Muscle of leg (tissue), 3 donors: ENCODE measurements at regions not wholly inside any gene's neighbourhood (a gene's known extent, or its start where the extent isn't known, plus 50 kb on each side); places are given as distances from the start of the nearest gene placed in this dataset.
A peak's percentile ranks its signal among the peaks of the same experiment; 100 is the strongest.

Source experiments
- DNase-seq: peaks from one replicate; pipeline ENCODE4 v3.0.0; 2013
- H3K27ac ChIP-seq: one replicate; pipeline ENCODE4 v1.5.1; 2013; ENCODE audit warnings: mild to moderate bottlenecking, low read length, control low read depth
- H3K27me3 ChIP-seq: one replicate; pipeline ENCODE4 v1.6.1; 2013; ENCODE audit warnings: low read length; ENCODE audit not compliant: control insufficient read depth, insufficient read depth
- H3K36me3 ChIP-seq: one replicate; pipeline ENCODE4 v1.6.1; 2013; ENCODE audit warnings: low read length; ENCODE audit not compliant: control insufficient read depth, insufficient read depth
- H3K4me1 ChIP-seq: one replicate; pipeline ENCODE4 v1.6.1; 2013; ENCODE audit warnings: low read length; ENCODE audit not compliant: control insufficient read depth, insufficient read depth
- H3K4me3 ChIP-seq: one replicate; pipeline ENCODE4 v1.5.1; 2013; ENCODE audit warnings: low read length, control low read depth
- H3K9me3 ChIP-seq: replicated peaks from 2 replicates; pipeline ENCODE4 v1.6.1; 2013; ENCODE audit warnings: low read depth, low read length; ENCODE audit not compliant: control insufficient read depth
- WGBS: methylation state at CpG from one replicate; pipeline ENCODE4 v1.1.5; 2013; ENCODE audit warnings: missing lambda C conversion rate; ENCODE audit not compliant: insufficient coverage; 5-methylcytosine and 5-hydroxymethylcytosine counted together

- 74% methylated on average over 12 of the region's 16 CpGs for WGBS
- Histone ChIP-seq H3K9me3 (peaks cover 4% of the 10 kb centered on the region), H3K36me3 (no peaks in the 10 kb centered on the region), H3K4me3 (no peak overlapping the region), H3K27ac (no peak overlapping the region), H3K27me3 (peaks cover 2% of the 10 kb centered on the region), H3K4me1 (peaks cover 2% of the 10 kb centered on the region)
- DNase-seq: no peak
Measured at GRCh38 chr6:165883851-165884640, 221.0 kb upstream of the PDE10A start.

GRCh38 chr6:165881806-165882205 lies 218.8 kb upstream of the PDE10A start:
- Histone ChIP-seq H3K36me3 (no peaks in the 10 kb centered on the region), H3K27ac (no peak overlapping the region), H3K9me3 (peaks cover 4% of the 10 kb centered on the region), H3K27me3 (no peaks in the 10 kb centered on the region), H3K4me3 (no peak overlapping the region), H3K4me1 (peaks cover 6% of the 10 kb centered on the region)
- 91% methylated on average over 5 of the region's 9 CpGs for WGBS
- DNase-seq: no peak

- Histone ChIP-seq H3K9me3 (peaks cover 4% of the 10 kb centered on the region), H3K27ac (peak overlapping the region; percentile 45), H3K4me1 (peaks cover 6% of the 10 kb centered on the region), H3K4me3 (no peak overlapping the region), H3K36me3 (no peaks in the 10 kb centered on the region), H3K27me3 (no peaks in the 10 kb centered on the region)
- peak; percentile 85 for DNase-seq
- WGBS: no CpG with 5 or more reads among the region's 2 CpGs
Measured at GRCh38 chr6:165880686-165881085, 217.6 kb upstream of the PDE10A start.

- peaks cover 6% of the 10 kb centered on the region for H3K4me1 ChIP-seq
- no peaks in the 10 kb centered on the region for H3K36me3 ChIP-seq
- 20% methylated on average over 1 of the region's 3 CpGs for WGBS
- peaks cover 4% of the 10 kb centered on the region for H3K9me3 ChIP-seq
- no peak overlapping the region for H3K4me3 ChIP-seq
- DNase-seq: no peak
- H3K27ac ChIP-seq: no peak overlapping the region
- H3K27me3 ChIP-seq: peaks cover 2% of the 10 kb centered on the region
Measured at GRCh38 chr6:165877773-165878172, 214.7 kb upstream of the PDE10A start.

- Histone ChIP-seq H3K27ac (peak overlapping the region; percentile 66), H3K36me3 (no peaks in the 10 kb centered on the region)
- WGBS: 16% methylated on average over 2 of the region's 5 CpGs
Measured at GRCh38 chr6:165877192-165877591, 214.2 kb upstream of the PDE10A start.

DNA sequence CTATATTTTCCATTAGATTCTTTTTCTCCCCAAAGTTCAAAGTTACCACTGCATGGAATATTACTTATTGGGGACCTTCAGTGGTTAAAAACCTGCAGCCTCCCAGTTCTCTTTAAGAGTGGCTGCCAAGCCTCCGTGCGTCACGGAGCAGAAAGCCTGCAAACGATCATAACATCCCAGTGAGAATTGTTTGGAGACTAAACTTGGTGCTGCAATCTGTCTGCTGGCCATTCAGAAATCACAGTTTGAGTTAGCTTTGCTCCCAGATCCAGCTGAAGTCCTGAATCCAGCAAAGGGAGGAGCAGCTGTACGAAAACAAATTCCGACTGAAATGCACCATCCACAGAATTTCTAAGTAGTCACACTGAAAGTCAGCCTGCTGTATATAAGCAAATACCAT lies 213.5 kb upstream of the PDE10A start:
- peaks cover 6% of the 10 kb centered on the region for H3K4me1 ChIP-seq
- DNase-seq: peak; percentile 98
- no peak overlapping the region for H3K4me3 ChIP-seq
- H3K27me3 ChIP-seq: peaks cover 3% of the 10 kb centered on the region
- no peaks in the 10 kb centered on the region for H3K36me3 ChIP-seq
- peaks cover 4% of the 10 kb centered on the region for H3K9me3 ChIP-seq
- 0% methylated on average over 1 of the region's 6 CpGs for WGBS
- H3K27ac ChIP-seq: peak overlapping the region; percentile 66

More at GRCh38 chr6:165877192-165877591, 214.2 kb upstream of the PDE10A start:
- H3K9me3 ChIP-seq: peaks cover 4% of the 10 kb centered on the region
- H3K4me3 ChIP-seq: no peak overlapping the region
- H3K4me1 ChIP-seq: peaks cover 6% of the 10 kb centered on the region
- DNase-seq: no peak
- peaks cover 3% of the 10 kb centered on the region for H3K27me3 ChIP-seq

DNA sequence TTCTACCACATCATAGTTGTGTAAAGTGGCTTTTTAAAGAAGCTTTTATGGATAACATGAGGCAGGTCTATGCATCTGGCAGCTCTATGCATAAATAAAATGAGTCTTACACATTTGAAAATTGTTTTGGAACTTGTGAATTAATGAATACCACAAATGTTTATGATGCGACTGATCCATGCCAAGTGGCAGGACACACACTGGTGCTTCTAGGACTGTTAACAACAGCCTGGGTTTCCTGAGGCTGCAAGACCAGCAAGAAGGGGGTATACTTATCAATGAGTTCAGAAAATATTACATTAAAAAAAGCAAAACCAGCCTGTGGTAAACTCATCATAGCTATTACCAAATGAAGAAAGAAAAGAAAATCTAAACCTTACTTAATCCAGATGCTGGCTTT lies 212.9 kb upstream of the PDE10A start:
- H3K27ac ChIP-seq: no peak overlapping the region
- no peak for DNase-seq
- WGBS: no CpG with 5 or more reads among the region's 1 CpG

GRCh38 chr6:165873976-165874375 lies 210.9 kb upstream of the PDE10A start:
- H3K9me3 ChIP-seq: peaks cover 5% of the 10 kb centered on the region
- WGBS: no CpG with 5 or more reads among the region's 2 CpGs
- H3K4me3 ChIP-seq: no peak overlapping the region
- H3K4me1 ChIP-seq: peaks cover 4% of the 10 kb centered on the region
- H3K36me3 ChIP-seq: no peaks in the 10 kb centered on the region
- peaks cover 3% of the 10 kb centered on the region for H3K27me3 ChIP-seq
- no peak for DNase-seq
- H3K27ac ChIP-seq: no peak overlapping the region

More for the DNA sequence above, 212.9 kb upstream of the PDE10A start:
- Histone ChIP-seq H3K27me3 (peaks cover 3% of the 10 kb centered on the region), H3K4me1 (peaks cover 6% of the 10 kb centered on the region), H3K4me3 (no peak overlapping the region), H3K36me3 (no peaks in the 10 kb centered on the region), H3K9me3 (peaks cover 4% of the 10 kb centered on the region)

- Histone ChIP-seq H3K27me3 (peaks cover 3% of the 10 kb centered on the region), H3K9me3 (peaks cover 2% of the 10 kb centered on the region), H3K4me3 (no peak overlapping the region), H3K36me3 (no peaks in the 10 kb centered on the region), H3K4me1 (peaks cover 4% of the 10 kb centered on the region), H3K27ac (no peak overlapping the region)
- no peak for DNase-seq
- WGBS: 47% methylated on average over 5 of the region's 5 CpGs
Measured at GRCh38 chr6:165872811-165873210, 209.8 kb upstream of the PDE10A start.

- H3K27ac ChIP-seq: no peak overlapping the region
- DNase-seq: no peak
- 43% methylated on average over 1 of the region's 3 CpGs for WGBS
- peaks cover 2% of the 10 kb centered on the region for H3K9me3 ChIP-seq
- H3K27me3 ChIP-seq: peaks cover 3% of the 10 kb centered on the region
- no peak overlapping the region for H3K4me3 ChIP-seq
- H3K4me1 ChIP-seq: peaks cover 4% of the 10 kb centered on the region
- H3K36me3 ChIP-seq: no peaks in the 10 kb centered on the region
Measured at GRCh38 chr6:165872311-165872710, 209.3 kb upstream of the PDE10A start.
